ENCODE measurements at regions not wholly inside any gene's neighbourhood (a gene's known extent, or its start where the extent isn't known, plus 50 kb on each side); places are given as distances from the start of the nearest gene placed in this dataset.
"Not testable (repeated sequence)": the region's sequence is repeated elsewhere in the genome, so short reads cannot be mapped to it uniquely, and the experiment has no call there.

DNA sequence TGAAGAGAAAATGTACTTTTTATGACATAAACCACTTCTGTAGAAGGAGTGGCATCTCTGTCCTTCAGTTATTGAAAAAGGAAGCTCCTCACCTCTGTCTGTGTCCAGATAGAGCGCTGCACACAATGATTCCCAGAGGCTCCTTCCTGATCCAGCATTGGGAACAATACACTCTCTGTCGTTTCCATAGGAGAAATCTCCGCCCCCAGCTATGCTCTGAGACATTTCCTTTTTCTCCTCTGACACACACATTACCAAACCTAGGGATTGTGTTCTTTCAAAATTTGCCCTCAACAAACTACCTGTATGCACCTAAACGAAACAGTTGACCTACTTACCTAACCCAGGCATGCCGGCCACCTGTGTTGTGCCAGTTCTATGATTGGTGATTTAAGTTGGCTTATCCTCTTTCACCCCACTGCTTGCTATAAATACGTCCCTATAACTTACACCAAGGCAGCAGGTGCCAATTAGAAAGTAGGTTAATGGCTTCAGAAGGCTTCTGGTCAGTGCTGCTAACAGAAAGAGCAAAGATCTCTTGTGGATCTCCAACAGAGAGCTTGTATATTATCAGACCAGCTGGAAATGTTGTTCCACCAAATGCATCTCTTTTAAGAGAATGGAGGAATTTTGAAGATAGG, 140.1 kb upstream of the JCAD start:
- no peaks in the 10 kb centered on the region for H4K20me1 ChIP-seq (ENCODE audit: insufficient read depth, low read length)

DNA sequence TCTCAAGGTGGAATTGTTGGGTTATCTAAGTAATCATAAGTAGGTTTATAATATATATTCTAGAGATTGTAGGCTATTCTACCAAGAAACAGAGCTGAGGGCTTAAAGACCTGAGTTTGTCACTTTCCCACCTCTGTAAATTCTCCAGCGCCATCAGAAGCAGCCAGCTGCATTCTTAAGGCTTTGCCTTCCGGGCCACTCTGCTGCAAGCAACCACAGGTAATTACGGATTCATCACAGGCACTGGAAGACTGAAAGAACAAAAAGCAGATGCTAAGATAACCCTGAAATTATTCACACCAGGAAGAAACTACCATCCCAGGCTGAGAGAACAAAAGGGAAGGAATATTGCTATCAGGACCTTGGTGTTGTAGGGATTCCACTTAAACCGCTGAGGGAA, 137.8 kb upstream of the JCAD start:
- TF ChIP-seq, protein P1, sequence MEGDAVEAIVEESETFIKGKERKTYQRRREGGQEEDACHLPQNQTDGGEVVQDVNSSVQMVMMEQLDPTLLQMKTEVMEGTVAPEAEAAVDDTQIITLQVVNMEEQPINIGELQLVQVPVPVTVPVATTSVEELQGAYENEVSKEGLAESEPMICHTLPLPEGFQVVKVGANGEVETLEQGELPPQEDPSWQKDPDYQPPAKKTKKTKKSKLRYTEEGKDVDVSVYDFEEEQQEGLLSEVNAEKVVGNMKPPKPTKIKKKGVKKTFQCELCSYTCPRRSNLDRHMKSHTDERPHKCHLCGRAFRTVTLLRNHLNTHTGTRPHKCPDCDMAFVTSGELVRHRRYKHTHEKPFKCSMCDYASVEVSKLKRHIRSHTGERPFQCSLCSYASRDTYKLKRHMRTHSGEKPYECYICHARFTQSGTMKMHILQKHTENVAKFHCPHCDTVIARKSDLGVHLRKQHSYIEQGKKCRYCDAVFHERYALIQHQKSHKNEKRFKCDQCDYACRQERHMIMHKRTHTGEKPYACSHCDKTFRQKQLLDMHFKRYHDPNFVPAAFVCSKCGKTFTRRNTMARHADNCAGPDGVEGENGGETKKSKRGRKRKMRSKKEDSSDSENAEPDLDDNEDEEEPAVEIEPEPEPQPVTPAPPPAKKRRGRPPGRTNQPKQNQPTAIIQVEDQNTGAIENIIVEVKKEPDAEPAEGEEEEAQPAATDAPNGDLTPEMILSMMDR (IDR thresholded peaks at IDR 0.05; ENCODE audit: borderline replicate concordance, extremely low read depth, low read length, poor library complexity, severe bottlenecking) = no peak
- no peak for TF ChIP-seq EZH2 (IDR thresholded peaks at IDR 0.05; ENCODE audit: borderline replicate concordance, low read depth, low read length, severe bottlenecking)
- Histone ChIP-seq H3K4me1 (ENCODE audit: insufficient read depth, low read length) (no peaks in the 10 kb centered on the region), H3K27ac (ENCODE audit: low read length) (no peak overlapping the region), H4K20me1 (ENCODE audit: insufficient read depth, low read length) (no peaks in the 10 kb centered on the region), H2AFZ (ENCODE audit: low read depth, low read length) (no peak overlapping the region), H3K27me3 (ENCODE audit: insufficient read depth, low read length, poor library complexity) (no peaks in the 10 kb centered on the region), H3K9ac (ENCODE audit: low read depth, low read length) (no peak overlapping the region), H3K36me3 (ENCODE audit: insufficient read depth, low read length) (no peaks in the 10 kb centered on the region), H3K4me2 (ENCODE audit: insufficient read depth, low read length) (no peak overlapping the region), H3K4me3 (ENCODE audit: low read depth in 1 of 2, low read length in 2 of 2) (no peak overlapping the region), H3K79me2 (ENCODE audit: insufficient read depth, low read length) (no peaks in the 10 kb centered on the region), H3K9me3 (ENCODE audit: insufficient read depth, low read length, severe bottlenecking) (peaks cover 2% of the 10 kb centered on the region)
- ATAC-seq (ENCODE audit: insufficient read depth, low read depth) (no peak), DNase-seq (no peak)

More for the DNA sequence above, 140.1 kb upstream of the JCAD start:
- Histone ChIP-seq H3K4me2 (ENCODE audit: insufficient read depth, low read length) (no peak overlapping the region), H3K9me3 (ENCODE audit: insufficient read depth, low read length, severe bottlenecking) (peaks cover 11% of the 10 kb centered on the region), H3K36me3 (ENCODE audit: insufficient read depth, low read length) (no peaks in the 10 kb centered on the region), H3K4me3 (ENCODE audit: low read depth in 1 of 2, low read length in 2 of 2) (no peak overlapping the region), H3K79me2 (ENCODE audit: insufficient read depth, low read length) (no peaks in the 10 kb centered on the region), H3K27ac (ENCODE audit: low read length) (no peak overlapping the region), H3K27me3 (ENCODE audit: insufficient read depth, low read length, poor library complexity) (no peaks in the 10 kb centered on the region), H2AFZ (ENCODE audit: low read depth, low read length) (no peak overlapping the region), H3K4me1 (ENCODE audit: insufficient read depth, low read length) (no peaks in the 10 kb centered on the region), H3K9ac (ENCODE audit: low read depth, low read length) (no peak overlapping the region)
- ATAC-seq (ENCODE audit: insufficient read depth, low read depth) (no peak), DNase-seq (no peak)
- TF ChIP-seq, protein P1 (IDR thresholded peaks at IDR 0.05; ENCODE audit: borderline replicate concordance, extremely low read depth, low read length, poor library complexity, severe bottlenecking) = no peak
- TF ChIP-seq EZH2 (IDR thresholded peaks at IDR 0.05; ENCODE audit: borderline replicate concordance, low read depth, low read length, severe bottlenecking) = no peak

DNA sequence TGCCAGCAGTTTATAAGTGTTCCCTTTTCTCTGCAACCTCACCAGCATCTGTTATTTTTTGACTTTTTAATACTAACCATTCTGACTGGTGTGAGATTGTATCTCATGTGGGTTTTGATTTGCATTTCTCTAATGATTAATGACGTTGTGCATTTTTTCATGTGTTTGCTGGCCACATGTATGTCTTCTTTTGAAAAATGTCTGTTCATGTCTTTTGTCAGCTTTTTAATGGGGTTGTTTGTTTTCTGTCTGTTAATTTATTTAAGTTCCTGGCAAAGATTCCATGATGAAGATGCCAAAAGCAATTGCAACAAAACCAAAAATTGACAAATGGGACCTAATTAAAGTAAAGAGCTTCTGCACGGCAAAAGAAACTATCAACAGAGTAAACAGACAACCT, 137.2 kb upstream of the JCAD start:
- H3K9me3 ChIP-seq (ENCODE audit: insufficient read depth, low read length, severe bottlenecking); H3K4me1 ChIP-seq (ENCODE audit: insufficient read depth, low read length); DNase-seq; H3K9ac ChIP-seq (ENCODE audit: low read depth, low read length); H3K27me3 ChIP-seq (ENCODE audit: insufficient read depth, low read length, poor library complexity); H3K79me2 ChIP-seq (ENCODE audit: insufficient read depth, low read length); H3K4me3 ChIP-seq (ENCODE audit: low read depth in 1 of 2, low read length in 2 of 2); H3K36me3 ChIP-seq (ENCODE audit: insufficient read depth, low read length); H4K20me1 ChIP-seq (ENCODE audit: insufficient read depth, low read length); ATAC-seq (ENCODE audit: insufficient read depth, low read depth); H3K27ac ChIP-seq (ENCODE audit: low read length); H2AFZ ChIP-seq (ENCODE audit: low read depth, low read length); H3K4me2 ChIP-seq (ENCODE audit: insufficient read depth, low read length): not testable (repeated sequence)

- Histone ChIP-seq H4K20me1 (ENCODE audit: insufficient read depth, low read length) (no peaks in the 10 kb centered on the region), H3K9ac (ENCODE audit: low read depth, low read length) (no peak overlapping the region), H2AFZ (ENCODE audit: low read depth, low read length) (no peak overlapping the region), H3K36me3 (ENCODE audit: insufficient read depth, low read length) (no peaks in the 10 kb centered on the region), H3K9me3 (ENCODE audit: insufficient read depth, low read length, severe bottlenecking) (peaks cover 2% of the 10 kb centered on the region), H3K27ac (ENCODE audit: low read length) (no peak overlapping the region), H3K4me3 (ENCODE audit: low read depth in 1 of 2, low read length in 2 of 2) (no peak overlapping the region), H3K4me1 (ENCODE audit: insufficient read depth, low read length) (no peaks in the 10 kb centered on the region), H3K79me2 (ENCODE audit: insufficient read depth, low read length) (no peaks in the 10 kb centered on the region), H3K4me2 (ENCODE audit: insufficient read depth, low read length) (no peak overlapping the region), H3K27me3 (ENCODE audit: insufficient read depth, low read length, poor library complexity) (no peaks in the 10 kb centered on the region)
- TF ChIP-seq, protein P1 (IDR thresholded peaks at IDR 0.05; ENCODE audit: borderline replicate concordance, extremely low read depth, low read length, poor library complexity, severe bottlenecking) = no peak
- no peak for TF ChIP-seq EZH2 (IDR thresholded peaks at IDR 0.05; ENCODE audit: borderline replicate concordance, low read depth, low read length, severe bottlenecking)
- DNase-seq = no peak
- ATAC-seq (ENCODE audit: insufficient read depth, low read depth) = no peak
These were observed 133.6 kb upstream of the JCAD start for GRCh38 chr10:30192846-30193608.
